Nucleus accumbens (tissue), 56 donors: ENCODE measurements at regions not wholly inside any gene's neighbourhood (a gene's known extent, or its start where the extent isn't known, plus 50 kb on each side); places are given as distances from the start of the nearest gene placed in this dataset.

ENCODE experiments used
- DNase-seq, 56 donors: peaks; one replicate each; lab custom pipeline; 2025; lab: John Stamatoyannopoulos, UW

- DNase-seq = no peak
Measured at GRCh38 chr3:118705487-118706219, 329.0 kb downstream of the IGSF11 start.

- no peak for DNase-seq
Measured at GRCh38 chr3:118707991-118708390, 326.7 kb downstream of the IGSF11 start.

GRCh38 chr3:118710532-118710931, 324.1 kb downstream of the IGSF11 start:
- DNase-seq = no peak

- no peak for DNase-seq
Measured at GRCh38 chr3:118713502-118714207, 321.0 kb downstream of the IGSF11 start.

GRCh38 chr3:118714800-118715199, 319.8 kb downstream of the IGSF11 start:
- DNase-seq = no peak

GRCh38 chr3:118729546-118729945, 305.1 kb downstream of the IGSF11 start:
- DNase-seq = no peak

GRCh38 chr3:118734664-118735063, 300.0 kb downstream of the IGSF11 start:
- DNase-seq = no peak

- DNase-seq = no peak
Measured at GRCh38 chr3:118736107-118736506, 298.5 kb downstream of the IGSF11 start.

GRCh38 chr3:118740722-118741290, 293.8 kb downstream of the IGSF11 start:
- no peak for DNase-seq

GRCh38 chr3:118742760-118743159, 291.9 kb downstream of the IGSF11 start:
- DNase-seq = no peak

GRCh38 chr3:118744186-118744585, 290.5 kb downstream of the IGSF11 start:
- DNase-seq = no peak

GRCh38 chr3:118754406-118755252, 280.0 kb downstream of the IGSF11 start:
- DNase-seq = no peak

GRCh38 chr3:118755253-118755801, 279.3 kb downstream of the IGSF11 start:
- no peak for DNase-seq

- no peak for DNase-seq
Measured at GRCh38 chr3:118760585-118761290, 273.9 kb downstream of the IGSF11 start.

GRCh38 chr3:118761291-118761606, 273.4 kb downstream of the IGSF11 start:
- no peak for DNase-seq

- no peak for DNase-seq
Measured at GRCh38 chr3:118765636-118766305, 268.9 kb downstream of the IGSF11 start.

GRCh38 chr3:118766306-118766669, 268.4 kb downstream of the IGSF11 start:
- DNase-seq = no peak

GRCh38 chr3:118772036-118772435, 262.6 kb downstream of the IGSF11 start:
- DNase-seq = no peak

- no peak for DNase-seq
Measured at GRCh38 chr3:118772547-118773011, 262.1 kb downstream of the IGSF11 start.
